NCI-H2227 (cell line): ENCODE measurements at regions not wholly inside any gene's neighbourhood (a gene's known extent, or its start where the extent isn't known, plus 50 kb on each side); places are given as distances from the start of the nearest gene placed in this dataset.

Source experiments
- DNase-seq: peaks from one replicate; lab custom pipeline; 2025; ENCODE audit not compliant: unreplicated experiment; lab: John Stamatoyannopoulos, UW

GRCh38 chr7:95718577-95719410 is 53.6 kb upstream of the DYNC1I1 start:
- DNase-seq, result peak; percentile 56

- no peak for DNase-seq
Observed at GRCh38 chr7:95716357-95717122, 55.8 kb upstream of the DYNC1I1 start.

GRCh38 chr7:95715274-95715673 is 57.1 kb upstream of the DYNC1I1 start:
- no peak for DNase-seq

GRCh38 chr7:95710711-95711110 is 61.6 kb upstream of the DYNC1I1 start:
- DNase-seq, result no peak

- no peak for DNase-seq
Observed at GRCh38 chr7:95700917-95701316, 71.4 kb upstream of the DYNC1I1 start.

- DNase-seq, result peak; percentile 22
Observed at GRCh38 chr7:95694334-95694733, 78.0 kb upstream of the DYNC1I1 start.

- no peak for DNase-seq
Observed at GRCh38 chr7:95693551-95694333, 78.6 kb upstream of the DYNC1I1 start.

- DNase-seq, result no peak
Observed at GRCh38 chr7:95691464-95691863, 80.9 kb upstream of the DYNC1I1 start.

- peak; percentile 75 for DNase-seq
Observed at GRCh38 chr7:95690367-95690947, 81.9 kb upstream of the DYNC1I1 start.

- DNase-seq, result no peak
Observed at GRCh38 chr7:95688931-95689495, 83.3 kb upstream of the DYNC1I1 start.

- peak; percentile 63 for DNase-seq
Observed at GRCh38 chr7:95687759-95688343, 84.5 kb upstream of the DYNC1I1 start.

GRCh38 chr7:95686109-95686508 is 86.2 kb upstream of the DYNC1I1 start:
- peak; percentile 79 for DNase-seq

GRCh38 chr7:95684505-95684904 is 87.8 kb upstream of the DYNC1I1 start:
- no peak for DNase-seq

- peak; percentile 35 for DNase-seq
Observed at GRCh38 chr7:95684037-95684436, 87.7 kb upstream of the PDK4 start.

GRCh38 chr7:95682913-95683312 is 86.6 kb upstream of the PDK4 start:
- no peak for DNase-seq

- DNase-seq, result no peak
Observed at GRCh38 chr7:95676691-95677090, 80.4 kb upstream of the PDK4 start.

GRCh38 chr7:95675632-95676031 is 79.3 kb upstream of the PDK4 start:
- DNase-seq, result no peak

GRCh38 chr7:95675016-95675415 is 78.7 kb upstream of the PDK4 start:
- DNase-seq, result no peak

GRCh38 chr7:95674101-95674500 is 77.8 kb upstream of the PDK4 start:
- no peak for DNase-seq

- no peak for DNase-seq
Observed at GRCh38 chr7:95672434-95672833, 76.1 kb upstream of the PDK4 start.
